HG03103 (cell line): ENCODE measurements at regions not wholly inside any gene's neighbourhood (a gene's known extent, or its start where the extent isn't known, plus 50 kb on each side); places are given as distances from the start of the nearest gene placed in this dataset.

ENCODE experiments used
- ATAC-seq: cut with Tn5 transposase; IDR thresholded peaks from one replicate; pipeline ENCODE4 v1.9.1; 2021; ENCODE audit warnings: low read depth; ENCODE audit not compliant: unreplicated experiment

DNA sequence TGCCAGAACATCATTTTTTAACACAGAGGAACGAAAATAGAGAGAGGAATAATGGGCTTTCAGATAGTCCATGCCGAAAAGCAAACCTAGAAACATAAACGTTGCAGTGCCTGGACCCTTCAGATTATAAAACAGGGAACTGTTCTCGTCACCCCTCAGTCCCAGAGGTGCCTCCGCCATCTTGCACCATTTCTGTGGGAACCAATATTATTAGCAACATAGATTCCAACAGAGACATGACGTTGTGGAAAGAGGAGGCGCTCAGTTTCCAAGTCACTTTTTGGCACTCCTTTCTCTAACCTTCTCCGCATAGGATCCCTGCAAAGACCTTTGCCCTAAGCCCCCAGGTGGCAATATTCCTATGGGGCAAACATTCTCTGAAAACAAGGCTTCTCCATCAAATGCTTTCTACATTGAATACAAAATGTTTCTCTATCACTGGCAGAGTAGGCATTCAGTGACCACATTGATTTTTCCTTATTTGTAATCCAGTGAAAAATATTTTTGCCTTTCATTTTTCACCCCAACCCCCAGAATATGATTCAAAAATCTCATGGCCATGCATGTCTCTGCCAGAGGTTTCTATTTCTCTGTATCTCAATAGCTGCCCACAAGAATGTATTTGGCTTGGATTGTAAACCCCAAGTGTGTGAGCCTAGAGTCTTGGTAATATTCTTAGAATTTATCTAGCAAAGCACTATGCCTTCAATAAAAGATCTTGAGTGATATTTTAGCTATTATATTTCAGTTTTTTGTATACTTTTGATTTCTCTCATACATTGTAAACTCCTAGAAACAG, 500.8 kb upstream of the WWC1 start:
- ATAC-seq, result no peak

DNA sequence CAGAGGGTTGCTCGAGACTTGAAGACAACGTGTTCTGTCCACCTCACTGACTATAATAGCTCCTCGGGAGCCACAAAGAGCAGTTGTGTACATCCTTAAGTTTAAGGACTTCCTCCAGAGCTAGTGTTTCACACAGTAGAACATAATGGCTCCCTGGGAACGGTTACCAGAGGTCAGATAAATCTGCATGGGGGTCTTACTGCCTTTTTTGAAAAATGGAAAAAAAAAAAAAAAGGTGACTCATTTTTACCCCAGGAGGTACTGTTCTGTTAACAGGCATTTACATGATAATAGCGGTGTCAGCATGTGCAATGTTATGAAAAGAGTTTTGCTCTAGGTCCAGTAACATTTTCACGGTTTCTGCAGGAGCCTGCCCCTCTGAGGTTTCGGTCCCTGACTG, 498.9 kb upstream of the WWC1 start:
- ATAC-seq, result no peak

DNA sequence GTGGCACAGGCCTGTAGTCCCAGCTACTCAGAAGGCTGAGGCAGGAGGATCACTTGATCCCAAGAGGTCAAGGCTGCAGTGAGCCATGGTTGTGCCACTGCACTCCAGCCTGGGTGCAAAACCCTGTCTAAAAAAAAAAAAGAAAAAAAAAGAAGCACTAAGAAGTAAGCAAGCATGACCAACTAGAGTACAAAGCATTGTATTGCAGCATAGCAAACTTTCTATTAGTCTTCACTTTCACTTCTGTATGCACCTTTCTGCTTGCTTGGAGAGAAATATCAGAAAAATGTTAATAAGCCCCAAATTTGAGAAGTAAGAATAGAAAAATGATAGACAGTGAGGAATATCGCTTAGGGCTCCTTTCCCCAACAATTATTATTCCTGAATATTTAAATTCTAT, 497.7 kb upstream of the WWC1 start:
- ATAC-seq, result no peak

DNA sequence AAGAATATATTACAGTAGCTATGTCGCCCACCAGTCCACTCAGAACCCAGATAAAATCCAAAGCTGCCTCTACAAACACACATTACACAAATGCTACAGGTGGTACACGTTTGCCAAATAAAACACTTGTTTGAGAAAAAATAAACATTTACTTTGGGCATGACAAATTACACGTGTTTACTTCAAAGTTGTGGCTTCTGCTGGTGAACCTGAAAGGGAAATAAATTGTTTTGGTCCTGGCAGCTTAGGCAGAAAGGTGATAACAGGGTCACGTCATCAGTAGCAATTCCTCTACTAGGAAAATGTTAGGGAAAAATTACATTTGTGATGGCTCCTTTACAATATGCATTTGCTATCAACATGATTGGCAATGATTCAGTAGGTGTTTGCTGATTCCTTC, 497.3 kb upstream of the WWC1 start:
- ATAC-seq, result no peak

DNA sequence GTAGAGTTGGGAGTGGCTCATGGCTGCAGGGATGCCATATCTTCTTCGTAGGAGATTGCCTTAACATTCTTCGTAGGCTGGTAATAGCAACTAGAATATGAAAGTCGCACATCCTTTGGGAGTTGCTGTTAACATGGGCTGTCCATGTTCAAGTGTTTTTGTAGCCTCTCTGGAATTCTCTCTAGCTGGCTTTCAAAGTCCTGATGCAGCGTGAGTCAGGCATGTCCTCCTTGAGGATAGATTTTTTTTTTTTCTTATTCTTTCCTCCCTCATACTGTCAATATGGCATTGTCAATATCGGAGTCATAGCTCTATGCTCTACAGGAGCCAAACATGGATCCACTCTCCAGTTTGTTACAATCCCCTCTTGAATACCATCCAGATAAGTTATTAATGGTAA, 494.8 kb upstream of the WWC1 start:
- no peak for ATAC-seq

DNA sequence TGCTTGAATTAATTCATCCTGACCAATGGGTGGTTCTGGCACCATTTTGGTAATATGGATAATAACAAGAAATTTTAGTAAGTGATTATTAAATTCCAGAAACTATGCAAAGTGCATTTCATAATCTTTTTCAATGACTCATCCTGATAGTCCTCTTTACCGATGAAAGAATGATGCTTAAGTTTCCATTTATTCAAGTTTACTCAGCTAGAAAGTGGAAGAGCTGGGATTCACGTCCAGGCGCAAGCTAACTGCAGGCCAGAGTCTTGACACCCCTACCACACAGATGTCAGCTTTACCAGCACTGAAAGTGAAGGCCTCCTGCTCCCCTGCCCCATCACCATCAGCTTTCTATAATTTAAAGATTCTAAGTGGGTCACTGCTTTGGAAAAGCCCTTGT, 493.5 kb upstream of the WWC1 start:
- no peak for ATAC-seq

DNA sequence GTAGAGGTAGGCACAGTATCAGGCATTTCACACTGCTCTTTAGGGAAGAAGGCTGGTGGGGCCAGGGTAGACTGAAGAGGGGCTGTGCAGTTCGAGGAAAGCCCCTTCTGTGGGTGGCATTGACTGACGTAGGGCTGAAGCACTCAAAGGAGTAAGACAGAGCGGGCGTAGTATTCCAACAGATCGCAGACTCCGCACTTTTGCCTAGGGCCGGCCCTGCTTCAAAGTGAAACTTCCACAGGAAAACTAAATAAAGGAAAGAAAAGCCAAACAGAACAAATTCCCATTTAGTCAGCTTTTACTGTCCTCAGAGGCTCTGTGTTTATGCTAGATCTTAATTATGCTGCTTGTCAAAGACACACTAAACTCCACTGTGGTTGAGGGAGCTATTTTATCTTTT, 493.0 kb upstream of the WWC1 start:
- no peak for ATAC-seq

DNA sequence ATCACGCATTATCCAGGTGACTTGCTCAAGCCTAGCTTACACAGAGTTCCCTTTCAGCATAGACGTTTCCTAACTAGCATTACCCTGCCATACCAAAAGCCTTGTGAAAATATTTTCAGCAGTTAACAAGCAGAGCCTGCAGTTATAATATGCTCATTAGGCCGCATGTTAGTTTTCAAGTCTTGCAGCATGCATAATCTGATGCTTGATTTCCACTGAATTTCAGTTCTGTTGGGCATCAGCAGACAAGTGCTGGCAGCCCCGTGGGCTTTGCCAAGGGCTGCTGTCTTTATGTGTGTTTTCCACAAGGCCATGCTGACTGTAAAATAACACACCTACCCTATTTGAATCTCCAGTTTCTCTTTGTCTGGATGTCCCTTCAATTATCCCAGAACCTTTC, 491.0 kb upstream of the WWC1 start:
- no peak for ATAC-seq

DNA sequence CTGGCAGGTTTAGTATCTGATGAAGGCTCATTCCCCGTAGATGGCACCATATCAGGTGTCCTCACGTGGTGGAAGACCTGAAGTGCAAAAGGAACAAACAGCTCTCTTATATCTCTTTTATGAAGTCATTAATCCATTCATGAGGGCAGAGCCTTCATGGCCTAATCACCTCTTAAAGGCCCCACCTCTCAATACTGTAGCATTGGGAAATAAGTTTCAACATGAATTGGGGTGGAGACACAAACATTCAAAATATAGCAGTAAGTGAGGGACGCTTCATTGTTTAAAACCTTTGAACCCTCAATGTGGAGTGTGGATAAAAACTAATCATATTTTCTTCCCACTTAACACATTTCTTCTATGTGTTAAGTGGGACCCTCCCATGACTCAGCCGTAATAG, 489.4 kb upstream of the WWC1 start:
- no peak for ATAC-seq

DNA sequence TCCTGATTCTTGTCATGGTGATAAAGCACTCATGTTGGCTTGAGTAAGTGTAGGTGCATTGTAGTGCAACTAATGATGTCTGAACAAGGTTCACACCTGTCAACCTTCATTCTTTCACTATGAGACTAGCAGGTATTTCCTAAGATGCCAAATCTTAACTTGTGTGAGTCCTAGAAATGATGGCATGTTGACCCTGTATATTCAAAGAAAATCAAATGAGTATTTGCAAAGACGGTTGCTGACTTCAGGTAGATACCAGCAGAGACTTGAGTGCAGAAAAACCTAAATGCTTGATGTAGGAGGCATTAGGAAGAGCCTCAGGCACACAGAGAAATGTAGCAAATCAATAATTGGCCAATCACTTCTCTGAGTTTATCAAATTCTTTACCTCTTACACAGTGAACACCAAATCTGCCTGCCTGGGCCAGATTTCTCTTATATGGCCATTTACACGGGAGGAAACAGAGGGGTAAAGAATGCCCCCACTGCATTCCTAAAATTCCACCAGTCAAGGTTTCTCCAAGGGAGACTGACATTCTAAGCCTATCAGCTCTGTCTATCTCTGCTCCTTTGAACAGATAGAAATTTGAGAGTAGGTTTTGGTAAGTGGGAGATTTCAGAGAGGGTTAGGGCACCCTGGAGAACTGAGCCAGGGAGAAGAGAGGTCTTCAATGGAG, 488.6 kb upstream of the WWC1 start:
- ATAC-seq, result no peak

DNA sequence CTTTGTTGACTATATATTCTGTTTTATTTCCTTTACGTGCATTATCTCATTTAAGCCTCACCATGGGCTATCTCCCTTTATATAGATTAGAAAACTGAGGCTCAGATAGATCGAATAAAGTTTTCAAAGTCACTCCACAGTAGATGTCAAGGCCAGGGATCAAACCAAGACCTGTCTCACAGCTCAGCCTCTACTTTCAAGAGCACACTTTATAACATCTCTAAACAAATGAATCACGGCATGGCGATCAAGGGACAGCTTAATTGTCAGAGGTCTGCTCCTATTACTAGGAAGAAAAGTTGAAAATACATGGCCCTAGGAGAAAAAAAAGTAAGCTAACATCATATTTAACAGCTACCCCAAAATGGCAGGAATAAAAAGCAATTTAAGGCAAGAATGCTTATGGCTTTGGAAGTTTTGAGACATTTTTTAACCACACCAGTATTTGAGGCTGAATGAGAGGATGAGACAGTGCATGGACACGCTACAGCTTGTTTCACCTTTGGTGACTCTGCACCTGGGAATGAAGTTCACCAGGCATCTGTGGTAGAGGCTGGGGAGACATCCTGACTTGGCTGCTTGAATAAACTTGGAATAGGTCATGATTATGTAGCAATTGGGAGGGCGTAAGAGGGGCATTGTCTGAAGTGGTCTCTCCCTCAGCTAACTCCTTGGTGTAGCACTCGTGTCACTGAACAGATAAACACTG, 486.8 kb upstream of the WWC1 start:
- ATAC-seq, result no peak

DNA sequence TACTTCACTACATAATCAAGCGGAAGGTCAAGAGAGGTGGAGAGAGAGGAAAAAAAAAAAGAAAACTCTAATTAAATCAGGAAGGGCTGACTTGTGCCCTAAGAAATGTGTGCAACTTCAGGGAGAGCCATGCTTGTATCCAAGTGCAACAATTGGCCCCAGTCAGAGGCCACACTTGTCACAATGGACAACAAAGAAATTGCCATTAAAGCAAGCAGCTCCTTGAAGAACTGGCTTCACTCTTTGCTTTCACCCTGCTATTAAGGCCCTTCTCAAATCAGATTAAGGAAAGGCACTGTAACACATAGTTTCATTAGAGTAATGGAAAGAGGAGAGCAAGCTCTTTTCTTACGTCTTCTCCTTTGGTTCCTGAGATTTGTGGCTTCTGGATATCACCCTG, 480.9 kb upstream of the WWC1 start:
- no peak for ATAC-seq

DNA sequence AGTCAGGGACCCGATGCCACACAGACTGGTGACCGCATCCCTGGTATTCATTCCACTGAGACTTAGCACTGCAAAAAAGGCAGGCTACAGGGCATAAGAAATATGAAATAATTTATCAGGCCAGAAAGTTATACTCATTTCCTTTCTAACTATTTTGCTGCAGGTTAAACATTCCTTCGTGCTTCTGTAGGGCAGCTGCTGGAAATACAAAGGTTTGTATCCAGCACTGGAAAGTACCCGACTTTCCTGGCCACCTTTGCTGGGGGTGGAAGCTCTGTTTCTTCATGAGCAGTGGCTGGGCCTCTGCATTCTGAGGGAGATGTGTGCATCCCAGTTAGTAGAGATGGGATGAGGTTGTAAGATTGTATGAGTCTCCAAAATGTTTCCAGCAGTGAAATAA, 478.6 kb upstream of the WWC1 start:
- no peak for ATAC-seq

DNA sequence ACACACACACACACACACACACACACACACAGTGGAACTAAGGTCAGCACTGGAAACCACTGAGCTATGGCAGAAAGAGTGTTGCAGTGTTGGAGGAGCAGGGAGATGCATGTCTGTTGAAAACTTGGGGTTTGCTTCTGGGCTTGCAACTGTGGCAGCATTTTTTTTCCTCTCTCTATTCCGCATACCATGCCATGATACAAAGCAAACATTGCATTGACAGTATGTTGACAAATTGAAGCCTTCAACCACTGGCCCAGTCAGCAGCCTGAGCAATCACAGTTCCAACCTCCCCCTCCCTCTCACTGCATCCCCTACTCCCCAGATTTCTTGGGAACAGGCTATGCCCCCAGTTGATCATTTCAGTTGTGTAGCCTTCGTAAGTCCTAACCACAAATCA, 478.1 kb upstream of the WWC1 start:
- no peak for ATAC-seq

DNA sequence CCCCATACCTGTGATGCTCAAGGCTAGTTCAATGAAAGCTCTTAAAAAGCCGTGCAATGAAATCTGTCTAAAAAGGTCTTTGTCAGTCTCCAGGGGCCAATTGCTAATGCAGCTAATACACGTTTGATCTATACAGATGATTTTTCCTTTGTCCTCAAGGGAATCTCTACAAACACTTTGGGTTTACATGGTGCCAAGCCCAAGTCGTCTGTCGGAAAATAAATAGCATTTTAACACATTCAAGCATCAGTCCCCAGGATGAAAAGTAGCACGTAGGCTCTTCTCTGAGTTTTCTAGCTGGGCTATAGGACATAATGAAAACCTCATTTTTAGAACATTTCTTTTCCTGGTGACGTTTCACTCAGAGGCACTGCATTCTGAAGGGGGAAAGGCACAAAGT, 477.4 kb upstream of the WWC1 start:
- no peak for ATAC-seq

DNA sequence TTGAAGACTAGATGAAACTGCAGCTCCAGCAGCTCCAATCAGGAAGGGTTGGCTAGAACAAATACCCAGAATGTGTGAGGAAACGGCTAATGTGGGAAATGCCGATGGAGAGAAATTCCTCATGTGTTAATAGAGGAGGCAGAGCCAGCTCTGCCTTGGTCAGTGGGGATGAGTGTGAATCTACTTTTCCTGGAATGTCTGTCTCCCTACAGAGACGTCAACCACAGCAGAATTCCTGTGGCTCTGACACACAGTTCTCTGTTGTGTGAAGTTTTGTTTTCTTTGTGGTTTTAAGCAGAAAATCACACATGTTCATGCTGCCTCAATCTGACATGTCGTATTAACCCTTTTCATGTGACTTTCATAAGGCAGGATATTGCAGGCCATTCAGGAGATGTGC, 476.6 kb upstream of the WWC1 start:
- no peak for ATAC-seq

DNA sequence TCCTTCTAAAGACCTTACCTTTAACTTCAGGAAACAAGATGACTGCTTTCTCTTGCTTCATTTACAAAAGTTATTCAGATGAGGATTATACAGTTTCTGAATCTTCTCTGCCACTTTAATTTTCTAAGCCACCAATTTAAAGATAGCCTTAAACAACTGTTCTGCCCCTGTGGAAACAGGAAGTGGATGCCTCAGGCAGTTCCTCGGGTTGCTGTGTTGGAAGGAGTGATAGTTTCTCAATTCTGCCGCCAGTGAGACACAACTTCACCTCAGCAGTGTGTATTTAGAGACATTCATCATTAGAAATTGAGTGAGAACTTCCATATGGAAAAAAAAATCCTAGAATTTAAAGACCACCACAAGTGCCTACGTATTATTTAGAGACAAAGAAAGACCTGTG, 475.1 kb upstream of the WWC1 start:
- no peak for ATAC-seq

DNA sequence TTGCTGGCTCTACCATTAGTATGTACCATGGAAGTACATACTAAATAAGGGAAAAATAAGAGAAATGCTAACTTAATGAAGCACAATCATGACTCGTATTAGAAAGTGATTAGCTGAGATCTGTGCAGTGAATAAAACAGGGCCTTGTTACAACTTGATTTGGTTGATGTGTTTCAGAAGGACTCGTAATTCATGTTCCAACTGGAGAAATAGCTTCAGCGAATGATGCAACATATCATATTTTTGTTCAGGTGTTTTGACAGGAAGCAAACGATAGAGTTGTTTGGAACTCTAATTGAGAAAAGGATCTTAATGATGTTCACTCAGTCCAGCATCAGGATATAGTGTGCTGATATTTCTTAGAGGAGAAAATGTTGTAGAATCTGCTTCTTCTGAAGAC, 474.6 kb upstream of the WWC1 start:
- ATAC-seq, result no peak

DNA sequence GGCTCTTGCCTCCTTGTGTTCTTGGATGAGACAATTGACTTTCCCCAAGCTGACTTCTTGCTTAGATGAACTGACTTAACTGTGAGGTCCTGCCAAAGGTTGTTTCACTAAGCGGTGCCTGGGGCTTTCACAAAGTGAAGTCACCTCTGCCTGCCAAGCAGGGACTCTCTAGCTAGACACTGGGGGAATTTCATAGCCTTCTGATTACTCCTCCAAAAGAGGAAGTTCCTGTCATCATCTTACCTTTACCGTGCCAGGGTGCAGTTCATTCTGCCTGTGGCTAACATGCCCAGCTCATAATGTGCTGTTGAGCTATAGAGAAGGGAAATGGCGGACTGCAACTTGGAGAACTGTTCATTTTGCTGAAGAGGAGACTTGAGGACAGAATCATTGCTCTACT, 472.0 kb upstream of the WWC1 start:
- peak; percentile 76 for ATAC-seq

DNA sequence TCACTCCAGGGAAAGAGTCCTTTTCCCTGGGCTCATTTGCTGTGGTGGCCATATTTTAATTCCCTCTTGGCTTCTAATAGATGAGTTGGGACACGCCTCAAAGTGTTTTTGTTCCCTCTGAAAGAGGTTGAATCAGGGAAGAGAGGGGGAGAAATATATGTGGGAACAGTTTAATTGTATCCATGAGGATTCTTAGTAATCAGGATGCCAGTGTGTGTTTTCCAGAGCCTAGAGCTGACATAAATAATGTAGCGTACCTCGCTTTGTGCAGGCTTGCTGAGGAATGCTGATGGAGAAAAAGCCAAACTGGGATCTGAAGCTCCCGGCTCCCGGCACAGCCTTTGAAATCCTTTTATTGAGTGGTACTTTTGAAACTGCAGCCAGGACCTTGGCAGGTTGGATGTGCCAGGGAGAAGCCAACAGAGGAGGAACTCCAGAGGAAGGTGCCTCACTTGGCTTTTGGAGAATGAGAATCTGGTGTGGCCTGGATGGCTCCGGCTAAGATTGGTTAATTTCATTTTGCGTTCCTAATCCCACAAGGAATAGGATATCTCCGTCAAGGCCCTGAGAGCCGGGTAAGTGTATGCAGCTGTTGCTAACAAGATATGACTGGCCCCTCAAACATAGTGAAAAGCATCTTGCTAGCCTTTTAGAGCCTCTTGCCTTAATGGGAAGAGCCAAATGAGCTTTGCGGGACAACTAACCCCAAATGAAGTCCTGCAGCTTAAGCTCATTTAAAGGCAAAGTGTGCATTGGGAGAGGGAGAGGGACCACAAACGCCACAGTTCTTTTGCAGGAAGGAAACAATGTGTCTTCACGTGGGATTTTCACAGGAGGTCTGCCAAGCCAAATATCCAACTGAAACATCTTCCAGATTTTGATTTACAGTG, 471.1 kb upstream of the WWC1 start:
- no peak for ATAC-seq

DNA sequence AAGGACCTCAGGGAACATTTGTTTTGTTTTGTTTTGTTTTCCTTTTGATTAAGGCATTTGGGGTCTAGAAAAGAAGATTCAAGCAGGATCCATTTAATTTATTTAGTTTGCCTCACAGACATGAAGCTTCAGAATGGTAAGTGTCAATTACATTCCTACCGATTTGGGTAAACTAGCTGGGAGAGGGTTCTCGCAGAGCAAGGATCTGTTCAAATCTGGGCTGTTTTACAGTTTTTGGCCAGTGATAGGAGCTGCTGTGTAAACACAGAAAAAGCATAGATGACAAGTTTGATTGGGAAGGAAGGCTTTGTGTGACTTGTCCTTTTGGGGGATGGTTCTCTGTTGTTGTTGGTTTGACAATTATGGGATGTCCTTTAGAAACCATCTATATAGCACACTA, 470.3 kb upstream of the WWC1 start:
- ATAC-seq, result no peak
